MM.1S (cell line): ENCODE measurements at regions not wholly inside any gene's neighbourhood (a gene's known extent, or its start where the extent isn't known, plus 50 kb on each side); places are given as distances from the start of the nearest gene placed in this dataset.

Source experiments
- EZH2 ChIP-seq: fragments of 300-600 bp; sonication (generic); optimal IDR thresholded peaks from 2 replicates; pipeline ENCODE3; 2017; ENCODE audit warnings: low read depth, mild to moderate bottlenecking, antibody characterized with exemption, low read length, mixed read lengths
- EZH2phosphoT487 ChIP-seq: fragments of 300-600 bp; sonication (generic); IDR thresholded peaks from 2 replicates; pipeline ENCODE4 v1.6.1; 2018; ENCODE audit warnings: antibody characterized with exemption, low read length
- TF ChIP-seq, protein P1 (sequence below): fragments of 300-600 bp; sonication (generic); IDR thresholded peaks from 2 replicates; pipeline ENCODE4 v1.5.1; 2016; ENCODE audit warnings: antibody characterized with exemption, low read length, mixed read lengths

DNA sequence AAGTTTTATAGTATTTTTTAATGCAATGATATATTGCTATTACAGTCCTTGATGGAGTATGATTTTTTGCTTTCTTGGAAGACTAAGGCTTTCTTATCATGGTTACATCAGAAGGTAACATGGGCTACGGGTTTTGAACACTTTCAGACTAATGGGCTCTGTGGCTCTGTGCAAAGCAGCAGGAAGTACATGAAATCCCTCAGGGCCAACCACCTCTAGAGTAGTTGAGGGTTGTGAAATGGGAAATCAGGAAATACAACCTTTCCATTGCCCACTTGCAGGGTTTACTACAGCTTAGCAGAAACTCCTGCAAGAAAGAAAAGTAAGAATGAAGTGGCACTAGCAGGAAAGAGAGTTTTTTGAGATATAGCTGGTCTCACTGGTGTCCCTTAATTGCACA, 853.5 kb downstream of the KCNMA1 start:
- TF ChIP-seq, protein P1, sequence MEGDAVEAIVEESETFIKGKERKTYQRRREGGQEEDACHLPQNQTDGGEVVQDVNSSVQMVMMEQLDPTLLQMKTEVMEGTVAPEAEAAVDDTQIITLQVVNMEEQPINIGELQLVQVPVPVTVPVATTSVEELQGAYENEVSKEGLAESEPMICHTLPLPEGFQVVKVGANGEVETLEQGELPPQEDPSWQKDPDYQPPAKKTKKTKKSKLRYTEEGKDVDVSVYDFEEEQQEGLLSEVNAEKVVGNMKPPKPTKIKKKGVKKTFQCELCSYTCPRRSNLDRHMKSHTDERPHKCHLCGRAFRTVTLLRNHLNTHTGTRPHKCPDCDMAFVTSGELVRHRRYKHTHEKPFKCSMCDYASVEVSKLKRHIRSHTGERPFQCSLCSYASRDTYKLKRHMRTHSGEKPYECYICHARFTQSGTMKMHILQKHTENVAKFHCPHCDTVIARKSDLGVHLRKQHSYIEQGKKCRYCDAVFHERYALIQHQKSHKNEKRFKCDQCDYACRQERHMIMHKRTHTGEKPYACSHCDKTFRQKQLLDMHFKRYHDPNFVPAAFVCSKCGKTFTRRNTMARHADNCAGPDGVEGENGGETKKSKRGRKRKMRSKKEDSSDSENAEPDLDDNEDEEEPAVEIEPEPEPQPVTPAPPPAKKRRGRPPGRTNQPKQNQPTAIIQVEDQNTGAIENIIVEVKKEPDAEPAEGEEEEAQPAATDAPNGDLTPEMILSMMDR, result no peak
- no peak for TF ChIP-seq EZH2phosphoT487
- no peak for TF ChIP-seq EZH2
